SJSA1 (cell line): ENCODE measurements at regions not wholly inside any gene's neighbourhood (a gene's known extent, or its start where the extent isn't known, plus 50 kb on each side); places are given as distances from the start of the nearest gene placed in this dataset.

ENCODE experiments used
- DNase-seq, 2 experiments: peaks; one replicate each; pipeline ENCODE4 v3.0.0-alpha.2; 2015 to 2020; ENCODE audit warnings: low spot score in 2 of 2, low read depth in 1 of 2
- H3K27ac ChIP-seq: fragments of 250-450 bp; sonication (Bioruptor Pico); 2 replicates; pipeline ENCODE4 v1.5.1; 2020; ENCODE audit warnings: mild to moderate bottlenecking, moderate library complexity
- H3K27me3 ChIP-seq: fragments of 250-450 bp; sonication (Bioruptor Pico); replicated peaks from 2 replicates; pipeline ENCODE4 v1.5.1; 2020; ENCODE audit warnings: mild to moderate bottlenecking, moderate library complexity
- H3K36me3 ChIP-seq: fragments of 250-450 bp; sonication (Bioruptor Pico); 2 replicates; pipeline ENCODE4 v1.5.1; 2020; ENCODE audit warnings: mild to moderate bottlenecking
- H3K4me1 ChIP-seq: fragments of 250-450 bp; sonication (Bioruptor Pico); replicated peaks from 2 replicates; pipeline ENCODE4 v1.6.1; 2021; ENCODE audit warnings: mild to moderate bottlenecking
- H3K4me3 ChIP-seq: fragments of 250-450 bp; sonication (Bioruptor Pico); 2 replicates; pipeline ENCODE4 v1.5.1; 2020; ENCODE audit warnings: mild to moderate bottlenecking
- H3K9me3 ChIP-seq: fragments of 250-450 bp; sonication (Bioruptor Pico); replicated peaks from 2 replicates; pipeline ENCODE4 v1.5.1; 2020; ENCODE audit warnings: mild to moderate bottlenecking

GRCh38 chr13:40235160-40235796 lies 431.2 kb downstream of the FOXO1 start:
- H3K27ac ChIP-seq = no peak overlapping the region

GRCh38 chr13:40236566-40237168 lies 429.8 kb downstream of the FOXO1 start:
- no peak for DNase-seq
- H3K27ac ChIP-seq = no peak overlapping the region
- H3K4me3 ChIP-seq = no peak overlapping the region
- H3K4me1 ChIP-seq = peaks cover 7% of the 10 kb centered on the region
- no peaks in the 10 kb centered on the region for H3K36me3 ChIP-seq
- H3K9me3 ChIP-seq = no peaks in the 10 kb centered on the region
- no peaks in the 10 kb centered on the region for H3K27me3 ChIP-seq

More at GRCh38 chr13:40235160-40235796, 431.2 kb downstream of the FOXO1 start:
- no peaks in the 10 kb centered on the region for H3K9me3 ChIP-seq
- no peaks in the 10 kb centered on the region for H3K36me3 ChIP-seq
- no peaks in the 10 kb centered on the region for H3K27me3 ChIP-seq
- H3K4me3 ChIP-seq = no peak overlapping the region
- H3K4me1 ChIP-seq = peaks cover 14% of the 10 kb centered on the region
- DNase-seq = peak; percentile 18 to 42

GRCh38 chr13:40238761-40239160 lies 427.7 kb downstream of the FOXO1 start:
- no peak overlapping the region for H3K27ac ChIP-seq
- no peak overlapping the region for H3K4me3 ChIP-seq
- H3K4me1 ChIP-seq = peaks cover 7% of the 10 kb centered on the region; the same call in 1 of the 2 replicates
- H3K27me3 ChIP-seq = no peaks in the 10 kb centered on the region
- no peak for DNase-seq
- no peaks in the 10 kb centered on the region for H3K9me3 ChIP-seq
- no peaks in the 10 kb centered on the region for H3K36me3 ChIP-seq

GRCh38 chr13:40240293-40240692 lies 426.1 kb downstream of the FOXO1 start:
- peaks cover 2% of the 10 kb centered on the region; the same call in 1 of the 2 replicates for H3K4me1 ChIP-seq
- DNase-seq = no peak
- H3K4me3 ChIP-seq = no peak overlapping the region
- no peaks in the 10 kb centered on the region for H3K27me3 ChIP-seq
- no peak overlapping the region for H3K27ac ChIP-seq
- H3K36me3 ChIP-seq = no peaks in the 10 kb centered on the region
- H3K9me3 ChIP-seq = no peaks in the 10 kb centered on the region

- H3K36me3 ChIP-seq = no peaks in the 10 kb centered on the region
- H3K27ac ChIP-seq = no peak overlapping the region
- no peak overlapping the region for H3K4me3 ChIP-seq
- H3K4me1 ChIP-seq = no peaks in the 10 kb centered on the region
- no peaks in the 10 kb centered on the region for H3K9me3 ChIP-seq
- DNase-seq = no peak
- no peaks in the 10 kb centered on the region for H3K27me3 ChIP-seq
These were observed 425.2 kb downstream of the FOXO1 start for GRCh38 chr13:40241125-40241798.

GRCh38 chr13:40243047-40243446 lies 423.4 kb downstream of the FOXO1 start:
- Histone ChIP-seq H3K4me3 (no peak overlapping the region), H3K9me3 (no peaks in the 10 kb centered on the region), H3K4me1 (no peaks in the 10 kb centered on the region), H3K27me3 (no peaks in the 10 kb centered on the region), H3K27ac (no peak overlapping the region), H3K36me3 (no peaks in the 10 kb centered on the region)
- DNase-seq = no peak

- no peaks in the 10 kb centered on the region for H3K9me3 ChIP-seq
- no peak for DNase-seq
- no peak overlapping the region for H3K27ac ChIP-seq
- no peak overlapping the region for H3K4me3 ChIP-seq
- H3K36me3 ChIP-seq = no peaks in the 10 kb centered on the region
- H3K4me1 ChIP-seq = no peaks in the 10 kb centered on the region
- H3K27me3 ChIP-seq = no peaks in the 10 kb centered on the region
These were observed 422.5 kb downstream of the FOXO1 start for GRCh38 chr13:40243982-40244381.

- Histone ChIP-seq H3K27ac (no peak overlapping the region), H3K27me3 (no peaks in the 10 kb centered on the region), H3K4me1 (no peaks in the 10 kb centered on the region), H3K36me3 (no peaks in the 10 kb centered on the region), H3K4me3 (no peak overlapping the region), H3K9me3 (no peaks in the 10 kb centered on the region)
- DNase-seq = no peak
These were observed 420.9 kb downstream of the FOXO1 start for GRCh38 chr13:40245567-40245966.

GRCh38 chr13:40247845-40248244 lies 418.6 kb downstream of the FOXO1 start:
- Histone ChIP-seq H3K4me1 (no peaks in the 10 kb centered on the region), H3K36me3 (no peaks in the 10 kb centered on the region), H3K4me3 (no peak overlapping the region), H3K27me3 (no peaks in the 10 kb centered on the region), H3K27ac (no peak overlapping the region), H3K9me3 (no peaks in the 10 kb centered on the region)
- no peak for DNase-seq

- H3K27ac ChIP-seq = no peak overlapping the region
- no peaks in the 10 kb centered on the region for H3K4me1 ChIP-seq
- H3K27me3 ChIP-seq = no peaks in the 10 kb centered on the region
- no peaks in the 10 kb centered on the region for H3K9me3 ChIP-seq
- H3K4me3 ChIP-seq = no peak overlapping the region
- no peaks in the 10 kb centered on the region for H3K36me3 ChIP-seq
- DNase-seq = no peak
These were observed 415.0 kb downstream of the FOXO1 start for GRCh38 chr13:40251343-40252032.

- Histone ChIP-seq H3K27me3 (no peaks in the 10 kb centered on the region), H3K4me1 (no peaks in the 10 kb centered on the region), H3K4me3 (no peak overlapping the region), H3K9me3 (no peaks in the 10 kb centered on the region), H3K27ac (no peak overlapping the region), H3K36me3 (no peaks in the 10 kb centered on the region)
- DNase-seq = no peak
These were observed 414.2 kb downstream of the FOXO1 start for GRCh38 chr13:40252241-40252640.

GRCh38 chr13:40252676-40253075 lies 413.8 kb downstream of the FOXO1 start:
- no peak overlapping the region for H3K27ac ChIP-seq
- H3K4me1 ChIP-seq = no peaks in the 10 kb centered on the region
- DNase-seq = no peak
- H3K27me3 ChIP-seq = no peaks in the 10 kb centered on the region
- H3K9me3 ChIP-seq = no peaks in the 10 kb centered on the region
- H3K36me3 ChIP-seq = no peaks in the 10 kb centered on the region
- H3K4me3 ChIP-seq = no peak overlapping the region

GRCh38 chr13:40254394-40254793 lies 412.0 kb downstream of the FOXO1 start:
- H3K27ac ChIP-seq = no peak overlapping the region
- H3K36me3 ChIP-seq = no peaks in the 10 kb centered on the region
- H3K9me3 ChIP-seq = no peaks in the 10 kb centered on the region
- no peak overlapping the region for H3K4me3 ChIP-seq
- no peak for DNase-seq
- H3K27me3 ChIP-seq = no peaks in the 10 kb centered on the region
- no peaks in the 10 kb centered on the region for H3K4me1 ChIP-seq

- no peak for DNase-seq
- Histone ChIP-seq H3K4me1 (no peaks in the 10 kb centered on the region), H3K27me3 (no peaks in the 10 kb centered on the region), H3K27ac (no peak overlapping the region), H3K9me3 (no peaks in the 10 kb centered on the region), H3K36me3 (no peaks in the 10 kb centered on the region), H3K4me3 (no peak overlapping the region)
These were observed 410.9 kb downstream of the FOXO1 start for GRCh38 chr13:40255551-40255950.
